Nephron (organoid): ENCODE measurements at regions not wholly inside any gene's neighbourhood (a gene's known extent, or its start where the extent isn't known, plus 50 kb on each side); places are given as distances from the start of the nearest gene placed in this dataset.

ENCODE experiments used
- H3K27ac Mint-ChIP-seq, 3 experiments: 2 replicates each; pipeline ENCODE4 v1.8.0; 2020; ENCODE audit warnings: mixed read lengths in 3 of 3, mild to moderate bottlenecking in 2 of 3, moderate library complexity in 1 of 3
- H3K27me3 Mint-ChIP-seq: 2 replicates; pipeline ENCODE4 v1.8.0; 2021; ENCODE audit warnings: low read depth, mild to moderate bottlenecking, moderate library complexity, mixed read lengths
- H3K36me3 Mint-ChIP-seq: 2 replicates; pipeline ENCODE4 v1.8.0; 2020; ENCODE audit warnings: low read depth, mixed read lengths
- H3K4me1 Mint-ChIP-seq: 2 replicates; pipeline ENCODE4 v1.8.0; 2020; ENCODE audit warnings: mixed read lengths
- H3K4me3 Mint-ChIP-seq, 3 experiments: 2 replicates each; pipeline ENCODE4 v1.8.0; 2020; ENCODE audit warnings: mild to moderate bottlenecking in 3 of 3, mixed read lengths in 3 of 3, moderate library complexity in 2 of 3
- H3K9me3 Mint-ChIP-seq: 2 replicates; pipeline ENCODE4 v1.8.0; 2020; ENCODE audit warnings: mixed read lengths
- CTCF ChIP-seq, 3 experiments: fragments of 200-600 bp; sonication (generic); IDR thresholded peaks; one replicate each; pipeline ENCODE4 v1.5.0; 2021; ENCODE audit warnings: antibody characterized with exemption in 3 of 3; ENCODE audit not compliant: unreplicated experiment in 3 of 3

- peaks cover 29% of the 10 kb centered on the region for H3K4me1 Mint-ChIP-seq
- peaks cover 13% of the 10 kb centered on the region for H3K9me3 Mint-ChIP-seq
- no peak for TF ChIP-seq CTCF (IDR thresholded peaks at IDR 0.05; ENCODE audit: unreplicated experiment in 3 of 3)
- H3K27ac Mint-ChIP-seq, result no peak overlapping the region
- H3K27me3 Mint-ChIP-seq, result no peaks in the 10 kb centered on the region
- H3K4me3 Mint-ChIP-seq, result no peak overlapping the region
- no peaks in the 10 kb centered on the region for H3K36me3 Mint-ChIP-seq
Observed at GRCh38 chr6:16950302-16950701, 151.5 kb upstream of the STMND1 start.

- peaks cover 29% of the 10 kb centered on the region for H3K4me1 Mint-ChIP-seq
- no peak overlapping the region for H3K4me3 Mint-ChIP-seq
- no peaks in the 10 kb centered on the region for H3K27me3 Mint-ChIP-seq
- H3K9me3 Mint-ChIP-seq, result peaks cover 13% of the 10 kb centered on the region
- no peaks in the 10 kb centered on the region for H3K36me3 Mint-ChIP-seq
- H3K27ac Mint-ChIP-seq, result peak overlapping the region in 1 of 3 experiments; percentile 26
- TF ChIP-seq CTCF (IDR thresholded peaks at IDR 0.05; ENCODE audit: unreplicated experiment in 3 of 3), result no peak
Observed at GRCh38 chr6:16949716-16950115, 152.1 kb upstream of the STMND1 start.

- peaks cover 29% of the 10 kb centered on the region for H3K4me1 Mint-ChIP-seq
- no peaks in the 10 kb centered on the region for H3K36me3 Mint-ChIP-seq
- H3K27me3 Mint-ChIP-seq, result no peaks in the 10 kb centered on the region
Observed at GRCh38 chr6:16948396-16948795, 153.5 kb upstream of the STMND1 start.

GRCh38 chr6:16947375-16948015, 154.4 kb upstream of the STMND1 start:
- H3K4me1 Mint-ChIP-seq, result peaks cover 29% of the 10 kb centered on the region
- H3K27ac Mint-ChIP-seq, result peak overlapping the region; percentile 19 to 81 (median 66)
- H3K4me3 Mint-ChIP-seq, result peak overlapping the region in 1 of 3 experiments; percentile 12
- H3K36me3 Mint-ChIP-seq, result no peaks in the 10 kb centered on the region
- no peaks in the 10 kb centered on the region for H3K27me3 Mint-ChIP-seq
- TF ChIP-seq CTCF (IDR thresholded peaks at IDR 0.05; ENCODE audit: unreplicated experiment in 3 of 3), result no peak
- H3K9me3 Mint-ChIP-seq, result peaks cover 6% of the 10 kb centered on the region

More at GRCh38 chr6:16948396-16948795, 153.5 kb upstream of the STMND1 start:
- peaks cover 13% of the 10 kb centered on the region for H3K9me3 Mint-ChIP-seq
- H3K27ac Mint-ChIP-seq, result peak overlapping the region in 1 of 3 experiments; percentile 81
- no peak for TF ChIP-seq CTCF (IDR thresholded peaks at IDR 0.05; ENCODE audit: unreplicated experiment in 3 of 3)
- no peak overlapping the region for H3K4me3 Mint-ChIP-seq

- H3K9me3 Mint-ChIP-seq, result no peaks in the 10 kb centered on the region
- H3K27me3 Mint-ChIP-seq, result no peaks in the 10 kb centered on the region
- no peaks in the 10 kb centered on the region for H3K36me3 Mint-ChIP-seq
- no peak overlapping the region for H3K4me3 Mint-ChIP-seq
- no peak overlapping the region for H3K27ac Mint-ChIP-seq
- TF ChIP-seq CTCF (IDR thresholded peaks at IDR 0.05; ENCODE audit: unreplicated experiment in 3 of 3), result no peak
- H3K4me1 Mint-ChIP-seq, result peaks cover 38% of the 10 kb centered on the region
Observed at GRCh38 chr6:16944596-16944995, 157.3 kb upstream of the STMND1 start.

GRCh38 chr6:16939839-16940238, 162.0 kb upstream of the STMND1 start:
- Mint-ChIP-seq H3K4me1 (peaks cover 13% of the 10 kb centered on the region), H3K27me3 (no peaks in the 10 kb centered on the region), H3K4me3 (no peak overlapping the region), H3K36me3 (no peaks in the 10 kb centered on the region), H3K27ac (peak overlapping the region in 1 of 3 experiments; percentile 21), H3K9me3 (peaks cover 2% of the 10 kb centered on the region)
- TF ChIP-seq CTCF (IDR thresholded peaks at IDR 0.05; ENCODE audit: unreplicated experiment in 3 of 3), result no peak
